ENCODE measurements at regions not wholly inside any gene's neighbourhood (a gene's known extent, or its start where the extent isn't known, plus 50 kb on each side); places are given as distances from the start of the nearest gene placed in this dataset.
A peak's percentile ranks its signal among the peaks of the same experiment; 100 is the strongest.

GRCh38 chr5:40277161-40277906, 402.4 kb upstream of the PTGER4 start:
- DNase-seq (ENCODE audit: low spot score in 2 of 2, unreplicated experiment in 2 of 2), result no peak
- peaks cover 4% of the 10 kb centered on the region for H3K9me3 Mint-ChIP-seq
- peaks cover 41% of the 10 kb centered on the region for H3K4me1 Mint-ChIP-seq
- no peaks in the 10 kb centered on the region for H3K36me3 Mint-ChIP-seq
- no peaks in the 10 kb centered on the region for H3K27me3 Mint-ChIP-seq (ENCODE audit: low read depth)
- TF ChIP-seq, protein P1, sequence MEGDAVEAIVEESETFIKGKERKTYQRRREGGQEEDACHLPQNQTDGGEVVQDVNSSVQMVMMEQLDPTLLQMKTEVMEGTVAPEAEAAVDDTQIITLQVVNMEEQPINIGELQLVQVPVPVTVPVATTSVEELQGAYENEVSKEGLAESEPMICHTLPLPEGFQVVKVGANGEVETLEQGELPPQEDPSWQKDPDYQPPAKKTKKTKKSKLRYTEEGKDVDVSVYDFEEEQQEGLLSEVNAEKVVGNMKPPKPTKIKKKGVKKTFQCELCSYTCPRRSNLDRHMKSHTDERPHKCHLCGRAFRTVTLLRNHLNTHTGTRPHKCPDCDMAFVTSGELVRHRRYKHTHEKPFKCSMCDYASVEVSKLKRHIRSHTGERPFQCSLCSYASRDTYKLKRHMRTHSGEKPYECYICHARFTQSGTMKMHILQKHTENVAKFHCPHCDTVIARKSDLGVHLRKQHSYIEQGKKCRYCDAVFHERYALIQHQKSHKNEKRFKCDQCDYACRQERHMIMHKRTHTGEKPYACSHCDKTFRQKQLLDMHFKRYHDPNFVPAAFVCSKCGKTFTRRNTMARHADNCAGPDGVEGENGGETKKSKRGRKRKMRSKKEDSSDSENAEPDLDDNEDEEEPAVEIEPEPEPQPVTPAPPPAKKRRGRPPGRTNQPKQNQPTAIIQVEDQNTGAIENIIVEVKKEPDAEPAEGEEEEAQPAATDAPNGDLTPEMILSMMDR (IDR thresholded peaks at IDR 0.05; ENCODE audit: unreplicated experiment), result no peak
- no peak overlapping the region for H3K4me3 Mint-ChIP-seq
- no peak overlapping the region for H3K27ac Mint-ChIP-seq

- TF ChIP-seq, protein P1 (IDR thresholded peaks at IDR 0.05; ENCODE audit: unreplicated experiment), result no peak
- peaks cover 5% of the 10 kb centered on the region for H3K9me3 Mint-ChIP-seq
- no peaks in the 10 kb centered on the region for H3K27me3 Mint-ChIP-seq (ENCODE audit: low read depth)
- H3K4me3 Mint-ChIP-seq, result no peak overlapping the region
- H3K4me1 Mint-ChIP-seq, result peaks cover 47% of the 10 kb centered on the region
- no peak overlapping the region for H3K27ac Mint-ChIP-seq
- no peak for DNase-seq (ENCODE audit: low spot score in 2 of 2, unreplicated experiment in 2 of 2)
- H3K36me3 Mint-ChIP-seq, result no peaks in the 10 kb centered on the region
Observed at GRCh38 chr5:40276426-40277102, 403.2 kb upstream of the PTGER4 start.

- H3K27ac Mint-ChIP-seq, result no peak overlapping the region
- H3K4me3 Mint-ChIP-seq, result no peak overlapping the region
- TF ChIP-seq, protein P1 (IDR thresholded peaks at IDR 0.05; ENCODE audit: unreplicated experiment), result no peak
- no peak for DNase-seq (ENCODE audit: low spot score in 2 of 2, unreplicated experiment in 2 of 2)
- no peaks in the 10 kb centered on the region for H3K27me3 Mint-ChIP-seq (ENCODE audit: low read depth)
- H3K9me3 Mint-ChIP-seq, result peaks cover 3% of the 10 kb centered on the region
- peaks cover 64% of the 10 kb centered on the region for H3K4me1 Mint-ChIP-seq
- H3K36me3 Mint-ChIP-seq, result no peaks in the 10 kb centered on the region
Observed at GRCh38 chr5:40274568-40274967, 405.1 kb upstream of the PTGER4 start.

GRCh38 chr5:40273936-40274335, 405.8 kb upstream of the PTGER4 start:
- no peak overlapping the region for H3K4me3 Mint-ChIP-seq

DNA sequence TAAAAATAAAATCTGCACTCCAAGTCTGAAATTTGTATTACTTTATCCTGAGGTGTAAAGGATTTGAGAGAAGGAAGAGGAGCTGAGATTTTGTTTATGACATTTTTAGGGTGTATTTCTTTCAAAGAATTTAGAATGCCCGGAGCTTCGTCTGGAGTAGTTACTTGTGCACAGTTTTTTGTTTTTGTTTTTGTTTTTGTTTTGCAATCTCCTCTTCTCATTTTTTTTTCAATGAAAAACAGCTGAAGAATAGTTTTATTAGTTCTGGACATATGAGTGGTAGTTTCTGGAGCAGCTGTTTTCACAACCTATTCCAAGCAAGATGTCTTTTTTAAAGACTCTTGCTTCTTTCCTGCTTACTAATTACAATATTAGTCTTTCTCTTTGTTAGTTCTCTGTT, 408.2 kb upstream of the PTGER4 start:
- H3K27ac Mint-ChIP-seq, result peak overlapping the region; percentile 37
- TF ChIP-seq, protein P1 (IDR thresholded peaks at IDR 0.05; ENCODE audit: unreplicated experiment), result no peak
- no peak for DNase-seq (ENCODE audit: low spot score in 2 of 2, unreplicated experiment in 2 of 2)
- peaks cover 4% of the 10 kb centered on the region for H3K9me3 Mint-ChIP-seq
- H3K36me3 Mint-ChIP-seq, result no peaks in the 10 kb centered on the region
- no peaks in the 10 kb centered on the region for H3K27me3 Mint-ChIP-seq (ENCODE audit: low read depth)
- peaks cover 50% of the 10 kb centered on the region for H3K4me1 Mint-ChIP-seq
- H3K4me3 Mint-ChIP-seq, result no peak overlapping the region

More at GRCh38 chr5:40273936-40274335, 405.8 kb upstream of the PTGER4 start:
- peaks cover 3% of the 10 kb centered on the region for H3K9me3 Mint-ChIP-seq
- DNase-seq (ENCODE audit: low spot score in 2 of 2, unreplicated experiment in 2 of 2), result no peak
- H3K27ac Mint-ChIP-seq, result no peak overlapping the region
- peaks cover 61% of the 10 kb centered on the region for H3K4me1 Mint-ChIP-seq
- TF ChIP-seq, protein P1 (IDR thresholded peaks at IDR 0.05; ENCODE audit: unreplicated experiment), result no peak
- H3K27me3 Mint-ChIP-seq (ENCODE audit: low read depth), result no peaks in the 10 kb centered on the region
- no peaks in the 10 kb centered on the region for H3K36me3 Mint-ChIP-seq

Data from mesothelial cell of epicardium (in vitro differentiated cells).